PC-9 (cell line): ENCODE measurements at regions not wholly inside any gene's neighbourhood (a gene's known extent, or its start where the extent isn't known, plus 50 kb on each side); places are given as distances from the start of the nearest gene placed in this dataset.

Experiments
- BruUV-seq: library from RNA; stranded (reverse); fragments of 400-500 nt; replicated peaks from 2 replicates; lab custom pipeline; 2021; lab: Mats Ljungman, UMichigan
- CTCF ChIA-PET: fragments of 300-600 bp; sonication (Branson Sonifier 250); formaldehyde crosslinking; loops from one replicate; lab custom pipeline; 2022; ENCODE audit warnings: antibody characterized with exemption; lab: Charles Lee
- POLR2A ChIA-PET: fragments of 300-600 bp; sonication (Branson Sonifier 250); formaldehyde crosslinking; loops from one replicate; lab custom pipeline; 2022; ENCODE audit warnings: antibody characterized with exemption; ENCODE audit not compliant: unreplicated experiment; lab: Charles Lee
- DNase-seq, 2 experiments: peaks; one replicate each; pipeline versions ENCODE4 v3.0.0 to v3.0.0-alpha.2; 2015 to 2022; ENCODE audit warnings: mixed read lengths in 1 of 2
- H2AFZ ChIP-seq: fragments of 200-600 bp; sonication (generic); 2 replicates; pipeline ENCODE4 v1.8.1; 2017; ENCODE audit warnings: antibody characterized with exemption
- H3F3A ChIP-seq: fragments of 200-600 bp; sonication (generic); 2 replicates; pipeline ENCODE4 v1.8.1; 2017; ENCODE audit warnings: antibody characterized with exemption, mild to moderate bottlenecking, low read depth; ENCODE audit not compliant: insufficient read depth
- H3K27ac ChIP-seq: fragments of 200-600 bp; sonication (generic); 2 replicates; pipeline ENCODE4 v1.6.1; 2016; ENCODE audit warnings: mixed run types
- H3K27me3 ChIP-seq: fragments of 200-600 bp; sonication (generic); 2 replicates; pipeline ENCODE4 v1.6.1; 2016; ENCODE audit warnings: low read depth, mixed run types; ENCODE audit not compliant: insufficient read depth
- H3K36me3 ChIP-seq: fragments of 200-600 bp; sonication (generic); 2 replicates; pipeline ENCODE4 v1.6.1; 2016; ENCODE audit warnings: low read depth, mixed run types
- H3K4me1 ChIP-seq: fragments of 200-600 bp; sonication (generic); replicated peaks from 2 replicates; pipeline ENCODE4 v1.6.1; 2016; ENCODE audit warnings: mixed run types; ENCODE audit not compliant: insufficient read depth
- H3K4me2 ChIP-seq: fragments of 200-600 bp; sonication (generic); 2 replicates; pipeline ENCODE4 v1.6.1; 2017; ENCODE audit warnings: mixed run types
- H3K4me3 ChIP-seq: fragments of 200-600 bp; sonication (generic); 2 replicates; pipeline ENCODE4 v1.6.1; 2016; ENCODE audit warnings: mixed run types
- H3K79me2 ChIP-seq: fragments of 200-600 bp; sonication (generic); 2 replicates; pipeline ENCODE4 v1.6.1; 2017; ENCODE audit warnings: low read depth, mixed run types
- H3K9me2 ChIP-seq: fragments of 200-600 bp; sonication (generic); 2 replicates; pipeline ENCODE4 v1.8.1; 2017; ENCODE audit warnings: mild to moderate bottlenecking; ENCODE audit not compliant: insufficient read depth
- H3K9me3 ChIP-seq: fragments of 200-600 bp; sonication (generic); 2 replicates; pipeline ENCODE4 v1.8.1; 2016; ENCODE audit warnings: low read depth; ENCODE audit not compliant: insufficient read depth
- H4K20me1 ChIP-seq: fragments of 200-600 bp; sonication (generic); 2 replicates; pipeline ENCODE4 v1.8.1; 2017; ENCODE audit not compliant: insufficient read depth
- EZH2 ChIP-seq: fragments of 200-600 bp; sonication (generic); IDR thresholded peaks from 2 replicates; pipeline ENCODE4 v1.8.0; 2017; ENCODE audit warnings: antibody characterized with exemption, low read depth
- intact Hi-C: fragments of 100-400 bp; cut with micrococcal nuclease; formaldehyde crosslinking; loops from one replicate; pipeline ENCODE4 v1.10.0; 2022; ENCODE audit not compliant: unreplicated experiment
- TF ChIP-seq, protein P1 (sequence below): fragments of 200-600 bp; sonication (generic); conservative IDR thresholded peaks from 2 replicates; pipeline ENCODE4 v1.6.1; 2017; ENCODE audit warnings: mixed run types, antibody characterized with exemption, mild to moderate bottlenecking, moderate library complexity

DNA sequence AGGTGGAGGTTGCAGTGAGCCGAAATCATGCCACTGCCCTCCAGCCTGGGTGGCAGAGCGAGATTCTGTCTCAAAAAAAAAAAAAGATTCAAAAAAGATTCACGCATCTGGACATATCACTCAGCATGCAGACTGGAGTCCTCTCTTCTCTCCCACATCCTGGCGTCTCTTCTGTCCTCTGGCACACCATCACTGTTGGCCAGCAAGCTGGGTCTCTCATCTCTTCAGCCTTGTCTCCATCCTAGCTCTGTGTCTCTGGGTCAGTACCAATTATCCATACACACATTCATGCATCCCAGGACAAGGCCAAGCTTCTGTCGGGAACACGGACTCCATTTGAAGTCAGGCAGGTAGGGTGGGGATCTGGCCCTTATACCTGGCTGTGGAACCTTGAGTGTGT is 105.5 kb upstream of the MAP1LC3B2 start:
- peak overlapping the region; percentile 90 for H3K27ac ChIP-seq
- H3K36me3 ChIP-seq: no peaks in the 10 kb centered on the region
- intact Hi-C loops: loop anchor here (1.0 kb wide), 1 partner anchor 27 kb away; no protein-coding TSS in a partner anchor
- H3K4me3 ChIP-seq: no peak overlapping the region
- ChIA-PET CTCF (no interaction called here), POLR2A (interaction anchor here (0.6 kb wide), 1 partner anchor 52 kb away, joined by 4 read pairs; no protein-coding TSS in a partner anchor)
- no peaks in the 10 kb centered on the region for H3K9me3 ChIP-seq
- no peaks in the 10 kb centered on the region for H3K27me3 ChIP-seq
- no peaks in the 10 kb centered on the region for H4K20me1 ChIP-seq
- no peak overlapping the region for H2AFZ ChIP-seq
- H3F3A ChIP-seq: peaks cover 17% of the 10 kb centered on the region
- DNase-seq: no peak
- no TSS peak for BruUV-seq
- no peak for TF ChIP-seq EZH2
- TF ChIP-seq, protein P1, sequence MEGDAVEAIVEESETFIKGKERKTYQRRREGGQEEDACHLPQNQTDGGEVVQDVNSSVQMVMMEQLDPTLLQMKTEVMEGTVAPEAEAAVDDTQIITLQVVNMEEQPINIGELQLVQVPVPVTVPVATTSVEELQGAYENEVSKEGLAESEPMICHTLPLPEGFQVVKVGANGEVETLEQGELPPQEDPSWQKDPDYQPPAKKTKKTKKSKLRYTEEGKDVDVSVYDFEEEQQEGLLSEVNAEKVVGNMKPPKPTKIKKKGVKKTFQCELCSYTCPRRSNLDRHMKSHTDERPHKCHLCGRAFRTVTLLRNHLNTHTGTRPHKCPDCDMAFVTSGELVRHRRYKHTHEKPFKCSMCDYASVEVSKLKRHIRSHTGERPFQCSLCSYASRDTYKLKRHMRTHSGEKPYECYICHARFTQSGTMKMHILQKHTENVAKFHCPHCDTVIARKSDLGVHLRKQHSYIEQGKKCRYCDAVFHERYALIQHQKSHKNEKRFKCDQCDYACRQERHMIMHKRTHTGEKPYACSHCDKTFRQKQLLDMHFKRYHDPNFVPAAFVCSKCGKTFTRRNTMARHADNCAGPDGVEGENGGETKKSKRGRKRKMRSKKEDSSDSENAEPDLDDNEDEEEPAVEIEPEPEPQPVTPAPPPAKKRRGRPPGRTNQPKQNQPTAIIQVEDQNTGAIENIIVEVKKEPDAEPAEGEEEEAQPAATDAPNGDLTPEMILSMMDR: no peak
- no peaks in the 10 kb centered on the region for H3K9me2 ChIP-seq
- H3K4me2 ChIP-seq: no peak overlapping the region
- peaks cover 22% of the 10 kb centered on the region for H3K4me1 ChIP-seq
- no peaks in the 10 kb centered on the region for H3K79me2 ChIP-seq

DNA sequence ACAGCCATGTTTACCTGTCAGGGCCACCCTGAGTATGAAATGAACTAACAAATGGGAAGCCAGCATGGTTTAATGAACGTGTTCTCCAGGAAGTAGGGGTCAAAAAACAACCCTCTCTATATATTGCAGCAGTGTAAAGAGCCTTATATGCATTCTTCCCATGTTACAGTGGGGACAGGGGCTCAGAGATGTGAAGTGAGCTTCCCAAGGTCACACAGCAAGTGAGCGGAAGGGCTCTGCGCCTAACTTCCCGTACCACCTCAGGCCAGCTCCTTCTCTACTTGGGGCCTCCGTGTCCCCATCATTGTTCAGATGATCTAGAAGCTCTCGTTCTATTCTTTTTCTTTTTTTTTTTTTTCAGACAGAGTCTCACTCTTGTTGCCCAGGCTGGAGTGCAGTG is 105.1 kb upstream of the MAP1LC3B2 start:
- Histone ChIP-seq H3K4me2 (peak overlapping the region; percentile 65), H4K20me1 (no peaks in the 10 kb centered on the region), H3K4me1 (peaks cover 21% of the 10 kb centered on the region), H2AFZ (no peak overlapping the region), H3K9me2 (no peaks in the 10 kb centered on the region), H3K4me3 (no peak overlapping the region), H3F3A (peaks cover 17% of the 10 kb centered on the region), H3K27me3 (no peaks in the 10 kb centered on the region), H3K9me3 (no peaks in the 10 kb centered on the region), H3K27ac (peak overlapping the region; percentile 90), H3K36me3 (no peaks in the 10 kb centered on the region), H3K79me2 (no peaks in the 10 kb centered on the region)
- ChIA-PET POLR2A (no interaction called here), CTCF (no interaction called here)
- TF ChIP-seq, protein P1: no peak
- TF ChIP-seq EZH2: no peak
- DNase-seq: no peak
- intact Hi-C loops: loop anchor here (1.0 kb wide), 1 partner anchor 28 kb away; no protein-coding TSS in a partner anchor
- no TSS peak for BruUV-seq

DNA sequence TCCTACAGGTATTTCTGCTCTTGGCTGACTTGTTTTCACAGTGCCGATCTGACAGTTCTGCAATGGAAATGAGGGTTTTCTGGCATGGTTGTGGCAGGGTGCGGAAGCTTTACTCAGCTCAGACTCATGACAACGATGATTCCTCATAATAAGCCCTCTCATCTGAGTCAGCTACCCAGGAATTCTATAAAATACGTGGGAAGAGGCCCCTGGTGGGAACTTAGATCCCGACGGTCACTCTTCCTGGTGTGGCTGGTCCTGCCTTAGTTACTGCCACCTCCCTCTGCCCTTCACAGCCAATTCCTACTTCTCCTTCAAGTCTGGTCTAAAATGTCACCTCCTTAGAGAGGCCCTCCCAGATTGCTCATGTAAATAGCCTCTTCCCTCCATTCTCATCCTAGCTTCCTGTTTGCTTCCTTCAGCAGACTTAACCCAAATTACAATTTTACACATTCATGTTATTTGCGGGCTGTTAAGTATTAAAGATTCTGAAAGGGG is 104.2 kb upstream of the MAP1LC3B2 start:
- H3K27ac ChIP-seq: peak overlapping the region; percentile 90
- H3F3A ChIP-seq: peaks cover 17% of the 10 kb centered on the region
- peak overlapping the region; percentile 65 for H3K4me2 ChIP-seq
- TF ChIP-seq, protein P1: no peak
- H3K9me3 ChIP-seq: no peaks in the 10 kb centered on the region
- ChIA-PET POLR2A (interaction anchor here (0.6 to 0.8 kb wide), 3 partner anchors 20 to 136 kb away, joined by 8 to 36 read pairs (median 14); no protein-coding TSS in a partner anchor), CTCF (interaction anchor here (0.6 to 0.9 kb wide), 2 partner anchors 243 to 693 kb away, joined by 3 to 5 read pairs; no protein-coding TSS in a partner anchor)
- H3K27me3 ChIP-seq: no peaks in the 10 kb centered on the region
- H3K4me1 ChIP-seq: peaks cover 21% of the 10 kb centered on the region
- H3K4me3 ChIP-seq: no peak overlapping the region
- no peaks in the 10 kb centered on the region for H3K9me2 ChIP-seq
- H3K79me2 ChIP-seq: no peaks in the 10 kb centered on the region
- no peak overlapping the region for H2AFZ ChIP-seq
- H4K20me1 ChIP-seq: no peaks in the 10 kb centered on the region
- intact Hi-C loops: loop anchor here (1.0 kb wide), 4 partner anchors 21 to 104 kb away; partner anchors contain the start of gene MAP1LC3B2
- no peaks in the 10 kb centered on the region for H3K36me3 ChIP-seq
- peak; percentile 62 to 97 for DNase-seq
- no TSS peak for BruUV-seq
